H1 (cell line): ENCODE measurements at regions not wholly inside any gene's neighbourhood (a gene's known extent, or its start where the extent isn't known, plus 50 kb on each side); places are given as distances from the start of the nearest gene placed in this dataset.

ENCODE experiments used
- CTCF ChIA-PET: fragments of 300-600 bp; sonication (Branson Sonifier 250); formaldehyde crosslinking; loops from one replicate; lab custom pipeline; 2021; ENCODE audit not compliant: partially characterized antibody; lab: Charles Lee
- POLR2A ChIA-PET: fragments of 300-600 bp; sonication (Branson Sonifier 250); formaldehyde crosslinking; loops from one replicate; lab custom pipeline; 2021; ENCODE audit warnings: inconsistent platforms; ENCODE audit not compliant: partially characterized antibody; lab: Charles Lee
- DNase-seq, 2 experiments: peaks; one replicate each; pipeline versions ENCODE4 v3.0.0 to v3.0.0-alpha.2; 2010 to 2022; ENCODE audit warnings: low spot score in 2 of 2, low read depth in 1 of 2, mixed read lengths in 1 of 2
- FAIRE-seq: peaks from 2 replicates; lab custom pipeline; 2011; peaks lifted over from hg19 to GRCh38; lab: Jason Lieb, UNC
- H2AFZ ChIP-seq: 2 replicates; pipeline ENCODE4 v1.8.1; 2012; ENCODE audit warnings: low read length, inconsistent platforms
- H2AK5ac ChIP-seq: 2 replicates; pipeline ENCODE4 v1.6.1; 2013; ENCODE audit warnings: low read depth, low read length
- H2BK120ac ChIP-seq: replicated peaks from 2 replicates; pipeline ENCODE3; 2013; ENCODE audit warnings: low read depth, low read length, inconsistent platforms
- H2BK12ac ChIP-seq: 2 replicates; pipeline ENCODE4 v1.6.1; 2013; ENCODE audit warnings: low read depth, low read length
- H2BK15ac ChIP-seq: 2 replicates; pipeline ENCODE4 v1.6.1; 2013; ENCODE audit warnings: low read length
- H2BK20ac ChIP-seq: 2 replicates; pipeline ENCODE4 v1.6.1; 2013; ENCODE audit warnings: low read length
- H2BK5ac ChIP-seq: 2 replicates; pipeline ENCODE4 v1.6.1; 2013; ENCODE audit warnings: low read depth, low read length
- H3K14ac ChIP-seq: 2 replicates; pipeline ENCODE4 v1.6.1; 2013; ENCODE audit warnings: inconsistent platforms; ENCODE audit not compliant: insufficient read length
- H3K18ac ChIP-seq: 2 replicates; pipeline ENCODE4 v1.6.1; 2013; ENCODE audit warnings: low read length; ENCODE audit errors: extremely low read depth
- H3K23ac ChIP-seq: 2 replicates; pipeline ENCODE4 v1.6.1; 2013; ENCODE audit warnings: inconsistent platforms; ENCODE audit not compliant: insufficient read length
- H3K23me2 ChIP-seq: 2 replicates; pipeline ENCODE4 v1.6.1; 2013; ENCODE audit warnings: low read depth, low read length
- H3K27ac ChIP-seq: 2 replicates; pipeline ENCODE4 v1.6.1; 2011; ENCODE audit warnings: low read depth, low read length, inconsistent platforms
- H3K27me3 ChIP-seq, 4 experiments: replicated peaks in 1 of 4; 1 replicate in 1 of 4; 2 replicates in 3 of 4; pipeline versions ENCODE4 v1.6.1 to v1.8.1; 2011 to 2013; ENCODE audit warnings: low read length in 3 of 4, mild to moderate bottlenecking in 3 of 4, inconsistent platforms in 2 of 4, mixed read lengths in 2 of 4, moderate library complexity in 1 of 4; ENCODE audit not compliant: control insufficient read depth in 3 of 4, insufficient read depth in 3 of 4; ENCODE audit errors: extremely low read depth in 1 of 4
- H3K36me3 ChIP-seq, 4 experiments: 2 replicates each; pipeline versions ENCODE4 v1.6.1 to v1.8.1; 2011 to 2013; ENCODE audit warnings: mild to moderate bottlenecking in 4 of 4, low read length in 3 of 4, moderate library complexity in 2 of 4, control low read depth in 1 of 4, inconsistent platforms in 1 of 4; ENCODE audit not compliant: insufficient read depth in 4 of 4, control insufficient read depth in 2 of 4
- H3K4ac ChIP-seq: replicated peaks from 2 replicates; pipeline ENCODE3; 2013; ENCODE audit warnings: low read length, low read depth, mixed read lengths, inconsistent platforms; ENCODE audit not compliant: insufficient read length
- H3K4me1 ChIP-seq, 4 experiments: replicated peaks in 1 of 4; 1 replicate in 1 of 4; 2 replicates in 3 of 4; pipeline versions ENCODE4 v1.6.1 to v1.8.1; 2011 to 2013; ENCODE audit warnings: low read length in 3 of 4, inconsistent platforms in 2 of 4, mixed read lengths in 1 of 4; ENCODE audit not compliant: insufficient read depth in 4 of 4, control insufficient read depth in 3 of 4
- H3K4me2 ChIP-seq, 2 experiments: 2 replicates each; pipeline versions ENCODE4 v1.6.1 to v1.8.1; 2011 to 2013; ENCODE audit warnings: low read depth in 2 of 2, low read length in 2 of 2, control low read depth in 1 of 2, inconsistent platforms in 1 of 2, mild to moderate bottlenecking in 1 of 2; ENCODE audit not compliant: insufficient read depth in 1 of 2
- H3K4me3 ChIP-seq, 4 experiments: fragments of 200-600, 300-600 bp in 1 of 4; sonication (generic), shearing (Covaris generic), sonication (Bioruptor Twin) in 1 of 4; 2 replicates each; pipeline versions ENCODE4 v1.5.1 to v1.8.1; 2011 to 2016; ENCODE audit warnings: low read length in 4 of 4, low read depth in 3 of 4, control low read depth in 2 of 4, inconsistent platforms in 2 of 4, mild to moderate bottlenecking in 2 of 4, mixed read lengths in 1 of 4, moderate library complexity in 1 of 4; ENCODE audit not compliant: insufficient read depth in 2 of 4; ENCODE audit errors: extremely low read depth in 1 of 4
- H3K56ac ChIP-seq: replicated peaks from 2 replicates; pipeline ENCODE3; 2013; ENCODE audit warnings: low read depth, mild to moderate bottlenecking, mixed read lengths, low read length, inconsistent platforms; ENCODE audit not compliant: insufficient read length
- H3K79me1 ChIP-seq: 2 replicates; pipeline ENCODE4 v1.6.1; 2013; ENCODE audit warnings: low read depth, low read length, control low read depth
- H3K79me2 ChIP-seq, 2 experiments: 2 replicates each; pipeline versions ENCODE4 v1.6.1 to v1.8.1; 2012 to 2013; ENCODE audit warnings: low read length in 2 of 2, mild to moderate bottlenecking in 2 of 2, inconsistent platforms in 1 of 2; ENCODE audit not compliant: insufficient read depth in 2 of 2, control insufficient read depth in 1 of 2
- H3K9ac ChIP-seq, 4 experiments: replicated peaks in 1 of 4; 1 replicate in 1 of 4; 2 replicates in 3 of 4; pipeline versions ENCODE4 v1.6.1 to v1.8.1; 2011 to 2013; ENCODE audit warnings: low read depth in 3 of 4, low read length in 3 of 4, control low read depth in 2 of 4, mild to moderate bottlenecking in 2 of 4, moderate library complexity in 2 of 4, inconsistent platforms in 1 of 4; ENCODE audit errors: extremely low read depth in 1 of 4
- H3K9me3 ChIP-seq, 2 experiments: 2 replicates each; pipeline versions ENCODE4 v1.6.1 to v1.8.1; 2012 to 2013; ENCODE audit warnings: mild to moderate bottlenecking in 2 of 2, moderate library complexity in 2 of 2, control low read depth in 1 of 2, inconsistent platforms in 1 of 2, low read depth in 1 of 2, low read length in 1 of 2, mixed read lengths in 1 of 2; ENCODE audit not compliant: insufficient read depth in 2 of 2
- H4K20me1 ChIP-seq, 2 experiments: replicated peaks in 1 of 2; 2 replicates each; pipeline versions ENCODE3 to v1.8.1; 2011 to 2013; ENCODE audit warnings: inconsistent platforms in 2 of 2, low read length in 2 of 2, mild to moderate bottlenecking in 1 of 2; ENCODE audit not compliant: insufficient read depth in 2 of 2, control insufficient read depth in 1 of 2
- H4K5ac ChIP-seq: 2 replicates; pipeline ENCODE4 v1.6.1; 2013; ENCODE audit warnings: low read length, low read depth, mixed read lengths, inconsistent platforms; ENCODE audit not compliant: insufficient read length
- H4K8ac ChIP-seq: 2 replicates; pipeline ENCODE4 v1.8.0; 2013; ENCODE audit warnings: mild to moderate bottlenecking, moderate library complexity, low read length, inconsistent platforms; ENCODE audit not compliant: insufficient read depth; ENCODE audit errors: extremely low read depth
- H4K91ac ChIP-seq: replicated peaks from 2 replicates; pipeline ENCODE3; 2013; ENCODE audit warnings: low read length, mixed read lengths, inconsistent platforms; ENCODE audit not compliant: insufficient read length
- ATF3 ChIP-seq: IDR thresholded peaks from 2 replicates; pipeline ENCODE4 v1.6.1; 2011; ENCODE audit warnings: low read depth, mild to moderate bottlenecking, low read length; ENCODE audit not compliant: insufficient read depth
- CREB1 ChIP-seq: IDR thresholded peaks from 2 replicates; pipeline ENCODE4 v1.6.1; 2012; ENCODE audit warnings: inconsistent platforms
- CTCF ChIP-seq, 3 experiments: IDR thresholded peaks; 1 replicate in 2 of 3; 2 replicates in 1 of 3; pipeline versions ENCODE4 v1.5.1 to v1.6.1; 2011; ENCODE audit warnings: low read length in 3 of 3, mild to moderate bottlenecking in 3 of 3, inconsistent platforms in 2 of 3, low read depth in 1 of 3, moderate library complexity in 1 of 3; ENCODE audit not compliant: insufficient read depth in 1 of 3; ENCODE audit errors: control extremely low read depth in 1 of 3
- RBBP5 ChIP-seq: IDR thresholded peaks from 2 replicates; pipeline ENCODE4 v1.7.1; 2012; ENCODE audit warnings: low read depth, mild to moderate bottlenecking, inconsistent platforms, low read length, moderate library complexity, borderline replicate concordance
- RFX5 ChIP-seq: IDR thresholded peaks from 2 replicates; pipeline ENCODE4 v1.6.1; 2011; ENCODE audit warnings: low read depth, low read length, improper control_type of control experiment, borderline replicate concordance
- SP1 ChIP-seq: IDR thresholded peaks from 2 replicates; pipeline ENCODE4 v1.6.1; 2011; ENCODE audit warnings: low read depth, low read length
- TAF7 ChIP-seq: optimal IDR thresholded peaks from 2 replicates; pipeline ENCODE3; 2011; ENCODE audit warnings: low read depth, mild to moderate bottlenecking, inconsistent platforms, low read length, moderate library complexity, borderline replicate concordance
- TCF12 ChIP-seq: IDR thresholded peaks from 2 replicates; pipeline ENCODE4 v1.6.1; 2011; ENCODE audit warnings: low read depth, mild to moderate bottlenecking, low read length
- USF2 ChIP-seq: IDR thresholded peaks from 2 replicates; pipeline ENCODE4 v1.6.1; 2011; ENCODE audit warnings: low read length, improper control_type of control experiment
- ZNF274 ChIP-seq: IDR thresholded peaks from 2 replicates; pipeline ENCODE4 v1.7.0; 2012; ENCODE audit warnings: low read length, borderline replicate concordance; ENCODE audit errors: extremely low read depth
- WGBS, 2 experiments: shearing (Covaris generic) in 1 of 2; methylation state at CpG; one replicate each; pipeline versions ENCODE4 v1.1.6 to v1.1.7; 2013 to 2015; ENCODE audit warnings: low lambda C conversion rate in 2 of 2, mixed read lengths in 2 of 2, inconsistent platforms in 1 of 2, low coverage in 1 of 2, missing lambda C conversion rate in 1 of 2; ENCODE audit not compliant: insufficient replicate concordance in 2 of 2, insufficient coverage in 1 of 2, insufficient read length in 1 of 2; ENCODE audit errors: extremely low coverage in 1 of 2, missing lambda C conversion rate in 1 of 2; 5-methylcytosine and 5-hydroxymethylcytosine counted together

- H3K4me1 ChIP-seq, result peaks cover 0 to 5% (median 2%) of the 10 kb centered on the region in 4 experiments; a peak in 2 of 7 replicates
- no peak overlapping the region for H3K18ac ChIP-seq
- no peak overlapping the region for H4K8ac ChIP-seq
- H3K4ac ChIP-seq, result no peak overlapping the region
- H3K79me1 ChIP-seq, result no peaks in the 10 kb centered on the region
- no peak overlapping the region for H2BK120ac ChIP-seq
- FAIRE-seq (no peak), DNase-seq (no peak)
- WGBS, 2 experiments, result 83% methylated on average over 2 of the region's 2 CpGs; no CpG with 5 or more reads in 1 of the 2 experiments
- H3K9me3 ChIP-seq, result peaks cover 0 to 16% of the 10 kb centered on the region in 2 experiments; a peak in 3 of 4 replicates
- peak overlapping the region; percentile 41; the same call in 1 of the 2 replicates for H2BK5ac ChIP-seq
- H3K27me3 ChIP-seq, result no peaks in the 10 kb centered on the region
- no peak overlapping the region for H3K9ac ChIP-seq
- POLR2A ChIA-PET, result no interaction called here
- H2BK12ac ChIP-seq, result no peak overlapping the region
- 0 out of 2 replicates have a peak overlapping the region, but pooled peaks have one; percentile 14 for H2BK15ac ChIP-seq
- no peak overlapping the region for H3K4me2 ChIP-seq
- no peak overlapping the region for H2AFZ ChIP-seq
- H3K23ac ChIP-seq, result no peak overlapping the region
- H3K23me2 ChIP-seq, result no peaks in the 10 kb centered on the region
- H2BK20ac ChIP-seq, result peak overlapping the region; percentile 80; the same call in 1 of the 2 replicates
- no peak overlapping the region; a peak in 1 of 8 replicates for H3K4me3 ChIP-seq
- H4K5ac ChIP-seq, result no peak overlapping the region
- no peak overlapping the region for H2AK5ac ChIP-seq
- H3K27ac ChIP-seq, result no peak overlapping the region; the same call in 1 of the 2 replicates
- no peak overlapping the region for H3K14ac ChIP-seq
- no peaks in the 10 kb centered on the region for H3K79me2 ChIP-seq
- CTCF ChIA-PET, result interaction anchor here (0.9 to 1.7 kb wide), 3 partner anchors 18 to 51 kb away, joined by 3 to 5 read pairs (median 3); no protein-coding TSS in a partner anchor
- H3K36me3 ChIP-seq, result 0 out of 8 replicates have a peak, but pooled peaks cover 0 to 3% (median 0%) of the 10 kb centered on the region in 4 experiments
- no peaks in the 10 kb centered on the region for H4K20me1 ChIP-seq
- no peak overlapping the region for H3K56ac ChIP-seq
- peak overlapping the region; percentile 10 for H4K91ac ChIP-seq
- TF ChIP-seq CREB1, result no peak
- no peak for TF ChIP-seq ZNF274
- no peak for TF ChIP-seq RFX5
- no peak for TF ChIP-seq CTCF (IDR thresholded peaks at IDR 0.05; ENCODE audit: control extremely low read depth in 1 of 3, insufficient read depth in 1 of 3, low read depth in 1 of 3, low read length in 3 of 3)
- no peak for TF ChIP-seq RBBP5
- no peak for TF ChIP-seq TCF12
- no peak for TF ChIP-seq USF2
- TF ChIP-seq SP1, result no peak
- TF ChIP-seq ATF3, result no peak
- no peak for TF ChIP-seq TAF7
Measured at GRCh38 chr2:108133457-108133856, 106.3 kb upstream of the SULT1C3 start.
